ENCODE measurements at regions not wholly inside any gene's neighbourhood (a gene's known extent, or its start where the extent isn't known, plus 50 kb on each side); places are given as distances from the start of the nearest gene placed in this dataset.
"Not testable (repeated sequence)": the region's sequence is repeated elsewhere in the genome, so short reads cannot be mapped to it uniquely, and the experiment has no call there.

DNA sequence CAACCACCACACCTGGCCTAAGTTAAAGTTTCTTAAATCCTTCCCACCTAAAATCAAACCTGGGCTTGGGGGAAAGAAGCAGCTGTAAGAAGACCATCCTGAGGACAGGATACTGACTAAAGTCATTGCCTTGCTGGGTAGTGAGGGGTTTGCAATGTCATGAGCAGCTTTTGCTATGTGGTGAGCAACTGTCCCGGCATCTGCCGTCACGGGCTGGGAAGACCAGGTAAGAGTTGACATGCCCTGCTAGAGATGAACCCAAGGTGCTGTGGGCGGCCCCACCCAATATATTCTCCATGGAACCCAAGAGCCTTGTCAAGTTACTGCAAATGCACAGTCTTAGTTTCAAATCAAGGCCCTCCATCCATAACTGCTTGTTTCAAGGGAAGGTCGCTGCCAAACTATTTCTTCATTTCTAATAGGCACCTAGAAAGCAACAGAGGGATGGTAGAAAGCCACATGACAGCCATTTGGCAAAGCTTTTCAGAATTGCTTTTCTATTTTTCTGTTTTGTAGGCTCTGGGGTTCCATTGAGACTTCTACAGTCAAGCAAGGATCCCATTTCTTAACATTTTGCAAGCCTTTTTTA is 357.8 kb upstream of the JARID2 start:
- DNase-seq (ENCODE audit: low spot score): no peak

DNA sequence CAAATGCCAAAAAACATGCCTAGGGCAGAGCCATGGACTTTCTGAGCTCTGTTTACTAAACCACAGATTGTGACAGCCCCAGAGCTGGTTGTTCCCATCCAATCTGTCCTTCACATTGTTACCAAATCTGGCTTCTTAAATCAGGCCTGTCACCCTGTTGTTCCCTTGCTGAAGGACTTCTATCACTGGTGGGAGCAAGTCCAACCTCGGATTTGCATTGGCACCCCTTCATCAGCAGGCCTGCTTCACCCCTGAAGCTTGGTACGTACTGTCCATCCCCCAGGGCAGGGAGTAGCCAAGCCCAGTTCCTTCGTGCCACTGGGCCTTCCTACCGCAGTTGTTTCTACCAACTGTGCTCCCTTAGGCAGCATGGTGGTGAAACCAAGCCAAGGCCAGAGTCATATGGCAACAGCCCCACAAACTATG is 357.3 kb upstream of the JARID2 start:
- no peak for DNase-seq (ENCODE audit: low spot score)

DNA sequence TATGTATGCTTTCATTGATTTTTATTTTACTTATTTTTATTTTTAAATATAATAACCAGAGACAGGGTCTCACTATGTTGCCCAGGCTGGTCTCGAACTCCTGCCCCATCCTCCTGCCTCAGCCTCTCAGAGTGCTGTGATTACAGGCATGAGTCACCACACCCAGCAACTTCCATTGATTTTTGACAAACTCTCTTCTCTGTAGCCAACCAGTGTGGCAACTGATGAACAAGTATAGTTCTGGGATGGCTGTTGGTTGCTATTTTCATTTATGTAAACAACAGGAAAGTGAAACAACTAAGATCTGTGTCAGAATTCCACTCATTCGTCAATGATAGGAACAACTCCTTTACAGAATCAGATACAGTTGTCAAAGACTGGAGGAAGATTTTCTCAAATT is 356.7 kb upstream of the JARID2 start:
- no peak for DNase-seq (ENCODE audit: low spot score)

DNA sequence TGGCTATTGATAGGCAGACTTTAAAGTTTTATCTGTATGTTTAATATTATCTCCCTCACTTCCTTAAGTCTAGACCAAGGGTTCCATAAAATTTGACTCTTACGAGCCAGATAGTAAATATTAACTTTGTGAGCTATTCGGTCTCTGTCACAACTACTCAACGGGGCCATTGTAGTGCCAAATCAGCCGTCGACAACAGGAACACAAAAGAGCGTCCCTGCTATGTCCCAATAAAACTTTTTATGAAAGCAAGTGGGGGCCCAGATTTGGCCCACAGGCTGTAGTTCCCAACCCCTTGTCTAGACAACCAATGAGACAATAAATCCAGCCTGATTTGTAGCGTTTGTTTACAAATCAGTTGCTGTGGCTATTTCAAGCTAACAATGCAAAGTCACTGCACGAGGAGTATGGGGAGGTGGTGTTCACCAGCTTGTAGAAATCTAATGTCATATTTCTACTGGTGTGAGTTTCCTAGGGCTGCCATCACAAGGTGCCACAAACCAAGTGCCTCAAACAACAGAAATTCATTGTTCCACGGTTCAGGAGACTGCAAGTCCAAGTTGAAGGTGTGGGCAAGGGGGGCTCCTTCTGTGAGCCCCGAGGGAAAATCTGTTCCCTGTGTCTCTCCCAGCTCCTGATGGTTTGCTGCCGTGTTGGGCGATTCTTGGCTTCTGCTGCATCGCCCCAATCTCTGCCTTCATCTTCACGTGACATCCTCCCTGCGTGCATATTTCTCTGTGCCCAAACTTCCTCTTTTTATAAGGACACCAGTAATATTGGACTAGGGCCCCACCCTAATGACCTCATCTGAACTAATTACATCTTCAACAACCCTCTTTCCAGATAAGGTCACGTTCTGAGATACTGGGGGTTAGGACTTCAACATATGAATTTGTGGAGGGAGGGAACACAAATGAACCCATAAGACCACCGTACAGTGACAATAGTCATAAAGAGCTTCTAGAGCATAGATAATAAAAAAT is 356.0 kb upstream of the JARID2 start:
- DNase-seq (ENCODE audit: low spot score): no peak

DNA sequence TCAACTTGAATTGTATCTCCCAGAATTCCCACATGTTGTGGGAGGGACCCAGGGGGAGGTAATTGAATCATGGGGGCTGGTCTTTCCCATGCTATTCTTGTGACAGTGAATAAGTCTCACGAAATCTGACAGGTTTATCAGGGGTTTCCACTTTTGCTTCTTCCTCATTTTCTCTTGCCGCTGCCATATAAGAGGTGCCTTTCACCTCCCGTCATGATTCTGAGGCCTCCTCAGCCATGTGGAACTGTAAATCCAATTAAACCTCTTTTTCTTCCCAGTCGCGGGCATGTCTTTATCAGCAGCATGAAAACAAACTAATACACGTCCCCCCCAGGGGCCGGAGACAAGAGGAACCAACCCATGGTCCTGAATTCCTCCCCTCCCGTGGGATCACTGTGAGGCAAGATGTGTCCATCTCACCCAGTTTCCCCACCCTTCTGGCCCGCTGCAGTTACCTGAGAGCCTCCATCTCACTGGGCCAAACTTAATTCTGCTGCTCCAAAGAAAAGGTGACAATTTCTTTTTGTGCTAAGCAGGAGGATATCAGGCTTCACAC is 354.0 kb upstream of the JARID2 start:
- not testable (repeated sequence) for DNase-seq (ENCODE audit: low spot score)

DNA sequence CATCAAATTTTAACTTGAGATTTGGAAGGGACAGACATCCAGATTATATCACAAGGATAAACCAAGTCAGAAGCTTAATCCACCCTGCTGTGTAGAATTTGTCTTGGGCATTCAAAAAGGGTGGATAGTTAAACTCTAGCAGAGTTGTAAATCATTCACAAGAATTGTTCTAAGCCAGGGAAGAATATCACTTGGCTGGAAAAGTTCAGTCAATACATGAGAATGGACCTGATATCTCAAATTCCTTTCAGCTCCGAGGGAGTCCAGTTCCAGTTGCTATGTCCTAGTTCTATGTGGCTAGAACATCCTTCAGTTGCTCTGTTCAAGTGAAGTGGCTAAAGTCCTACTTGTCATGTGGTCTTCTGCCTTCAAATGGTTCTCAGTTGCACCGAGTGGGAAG is 351.8 kb upstream of the JARID2 start:
- no peak for DNase-seq (ENCODE audit: low spot score)

DNA sequence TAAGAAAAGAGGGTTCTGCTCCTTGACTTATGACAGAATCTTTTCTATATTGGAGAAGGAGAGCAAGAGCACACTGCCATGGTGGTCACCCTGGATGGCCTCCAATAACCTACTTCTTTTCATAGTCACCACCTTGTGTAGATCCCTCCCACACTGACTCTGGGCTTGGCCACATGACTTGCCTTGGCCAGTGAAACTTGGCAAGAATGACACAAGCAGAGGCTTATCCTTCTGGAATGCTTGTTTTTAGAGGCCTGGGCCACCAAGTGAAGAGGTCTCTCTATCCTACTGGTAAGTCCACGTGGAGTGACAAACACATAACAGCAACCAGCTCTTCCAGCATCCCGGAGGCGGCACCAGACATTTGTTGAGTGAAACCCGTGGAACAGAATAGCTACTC is 349.4 kb upstream of the JARID2 start:
- no peak for DNase-seq (ENCODE audit: low spot score)

DNA sequence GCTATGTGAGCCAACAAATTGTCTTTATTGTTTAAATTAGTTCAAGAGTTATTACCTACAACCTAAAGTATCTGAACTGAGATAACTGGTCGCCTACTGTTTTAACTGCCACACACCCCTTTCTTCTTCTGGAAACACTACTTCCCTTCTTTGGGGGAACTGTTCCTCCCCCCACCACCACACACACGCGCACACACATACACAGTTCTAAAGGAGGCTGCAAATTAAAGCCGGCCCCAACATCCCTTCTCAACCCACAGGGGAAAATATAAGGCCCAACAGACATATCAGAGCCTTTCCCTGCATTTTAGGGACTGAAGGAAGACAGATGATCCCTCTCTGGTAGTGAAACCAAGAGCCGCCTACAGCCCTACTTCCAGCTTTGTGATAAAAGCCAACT is 348.0 kb upstream of the JARID2 start:
- DNase-seq (ENCODE audit: low spot score): no peak

DNA sequence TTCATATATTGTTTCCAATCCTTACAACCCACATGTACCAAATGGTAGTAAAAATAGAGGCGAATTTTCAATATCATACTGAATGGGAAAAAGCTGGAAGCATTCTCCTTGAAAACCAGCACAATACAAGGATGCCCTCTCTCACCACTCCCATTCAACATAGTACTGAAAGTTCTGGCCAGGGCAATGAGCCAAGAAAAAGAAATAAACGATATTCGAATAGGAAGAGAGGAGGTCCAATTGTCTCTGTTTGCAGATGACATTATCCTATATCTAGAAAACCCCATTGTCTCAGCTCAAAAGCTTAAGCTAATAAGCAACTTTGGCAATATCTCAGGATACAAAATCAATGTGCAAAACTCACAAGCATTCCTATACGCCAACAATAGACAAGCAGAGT is 346.4 kb upstream of the JARID2 start:
- not testable (repeated sequence) for DNase-seq (ENCODE audit: low spot score)

DNA sequence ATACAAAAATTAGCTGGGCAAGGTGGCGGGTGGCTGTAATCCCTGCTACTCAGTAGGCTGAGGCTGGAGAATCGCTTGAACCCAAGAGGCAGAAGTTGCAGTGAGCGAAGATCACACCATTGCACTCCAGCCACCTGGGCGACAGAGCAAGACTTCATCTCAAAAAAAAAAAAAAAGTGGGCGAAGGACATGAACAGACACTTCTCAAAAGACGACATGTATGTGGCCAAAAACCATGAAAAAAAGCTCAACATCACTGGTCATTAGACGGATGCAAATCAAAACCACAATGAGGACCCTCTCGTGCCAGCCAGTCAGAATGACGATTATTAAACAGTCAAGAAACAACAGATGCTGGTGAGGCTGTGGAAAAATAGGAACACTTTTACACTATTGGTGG is 344.9 kb upstream of the JARID2 start:
- no peak for DNase-seq (ENCODE audit: low spot score)

DNA sequence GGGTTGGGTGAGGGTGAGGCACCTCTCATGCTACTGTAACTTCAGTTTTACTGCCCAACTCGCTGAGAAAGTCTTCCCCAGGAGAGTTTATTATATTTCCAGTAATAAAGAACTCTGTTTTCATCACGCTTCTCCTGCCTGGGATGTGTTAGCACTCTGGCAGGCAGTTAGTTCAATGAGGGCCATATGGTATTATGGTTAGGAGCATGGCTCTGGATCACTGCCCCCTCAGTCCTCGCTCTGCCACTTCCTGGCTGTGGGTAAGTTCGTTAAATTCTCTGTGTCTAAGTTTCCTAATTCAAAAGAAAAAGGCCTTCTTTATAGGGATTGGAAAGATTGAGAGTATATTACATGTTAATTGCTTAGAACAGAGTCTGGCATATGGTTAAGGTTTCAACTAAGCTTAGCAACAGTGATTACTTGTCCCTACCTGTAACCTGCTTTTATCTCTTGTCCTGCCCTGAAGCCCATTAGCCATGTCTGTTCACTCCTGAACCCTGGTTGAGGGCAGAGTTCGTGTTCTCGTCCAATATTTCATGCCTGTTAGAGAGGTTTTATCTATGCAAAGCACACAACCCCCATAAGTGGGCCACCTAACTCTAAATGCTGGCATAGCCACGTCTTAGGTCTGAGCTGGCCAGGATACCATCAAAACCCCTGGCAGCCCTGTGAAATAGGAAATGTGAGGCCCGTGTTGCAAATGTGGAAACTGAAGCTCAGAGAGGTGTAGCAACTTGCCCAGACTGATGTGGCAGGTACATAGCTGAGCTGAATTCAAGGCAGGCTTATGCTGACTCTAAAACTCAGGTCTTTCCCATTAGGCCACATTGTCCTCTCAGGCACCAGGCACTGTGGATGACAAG is 342.5 kb upstream of the JARID2 start:
- no peak for DNase-seq (ENCODE audit: low spot score)

DNA sequence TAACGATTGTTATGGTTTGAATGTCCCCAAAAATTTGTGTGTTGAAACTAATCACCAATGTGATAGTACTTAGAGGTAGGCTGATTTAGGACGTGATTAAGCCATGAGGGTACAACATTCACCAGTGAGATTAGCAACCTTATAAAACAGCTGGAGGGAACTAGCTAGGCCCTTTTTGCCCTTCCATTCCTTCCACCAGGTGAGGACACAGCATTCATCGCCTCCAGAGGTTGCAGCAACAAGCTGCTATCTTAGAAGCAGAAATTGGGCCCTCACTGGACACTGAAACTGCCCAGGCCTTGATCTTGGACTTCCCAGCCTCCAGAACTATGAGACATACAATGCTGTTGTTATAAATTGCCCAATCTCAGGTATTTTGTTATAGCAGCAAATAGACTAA is 340.7 kb upstream of the JARID2 start:
- no peak for DNase-seq (ENCODE audit: low spot score)

DNA sequence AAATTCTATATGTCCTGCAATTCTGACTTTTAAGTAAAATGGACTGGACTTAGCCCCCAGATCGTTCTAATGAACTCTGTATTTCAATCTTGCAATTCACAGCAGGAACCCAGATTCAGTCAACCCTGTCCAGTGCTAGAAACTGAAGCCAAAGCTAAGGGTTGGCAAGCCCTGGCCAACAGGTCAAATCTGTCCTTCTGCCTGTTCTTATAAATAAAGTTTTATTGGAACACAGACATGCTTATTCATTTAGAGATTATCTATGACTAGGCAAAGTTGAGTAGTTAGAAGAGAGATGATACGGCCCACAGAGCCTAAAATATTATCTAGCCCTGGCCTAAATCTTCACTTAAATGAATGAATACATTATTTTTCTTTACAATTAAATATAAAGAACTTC is 339.2 kb upstream of the JARID2 start:
- no peak for DNase-seq (ENCODE audit: low spot score)

DNA sequence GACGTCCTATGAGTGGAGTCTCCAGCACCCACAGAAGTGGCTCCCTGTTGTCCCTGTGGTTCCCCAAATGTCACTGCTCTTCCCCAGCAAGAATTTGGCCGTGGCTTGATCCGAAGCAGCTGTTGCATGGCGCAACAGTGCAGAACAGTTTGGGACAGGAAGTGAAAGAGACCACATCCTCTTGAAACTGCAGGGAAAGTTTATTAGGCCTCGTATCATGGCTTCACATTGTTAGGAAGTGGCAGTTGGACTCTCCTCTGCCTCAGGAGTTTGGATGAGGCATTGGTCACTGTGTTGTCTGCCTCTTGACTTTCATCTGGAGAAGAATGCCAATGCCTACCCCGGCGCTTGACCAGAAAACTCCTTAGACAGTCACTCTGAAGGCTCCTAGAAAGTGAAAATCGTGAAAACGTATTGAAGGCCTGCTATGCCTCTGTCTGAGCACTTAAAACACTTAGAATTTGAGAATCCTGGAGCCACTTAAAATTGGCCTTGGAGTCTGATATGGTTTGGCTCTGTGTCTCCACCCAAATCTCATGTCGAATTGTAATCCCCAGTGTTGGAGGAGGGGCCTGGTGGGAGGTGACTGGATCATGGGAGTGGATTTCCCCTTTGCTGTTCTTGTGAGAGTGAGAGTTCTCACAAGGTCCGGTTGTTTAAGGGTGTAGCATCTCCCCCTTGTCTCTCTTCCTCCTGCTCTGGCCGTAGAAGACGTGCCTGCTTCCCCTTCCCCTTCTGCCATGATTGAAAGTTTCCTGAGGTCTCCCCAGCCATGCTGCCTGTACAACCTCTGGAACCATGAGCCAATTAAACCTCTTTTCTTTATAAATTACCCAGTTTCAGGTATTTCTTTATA is 334.9 kb upstream of the JARID2 start:
- DNase-seq (ENCODE audit: low spot score): peak; percentile 55

DNA sequence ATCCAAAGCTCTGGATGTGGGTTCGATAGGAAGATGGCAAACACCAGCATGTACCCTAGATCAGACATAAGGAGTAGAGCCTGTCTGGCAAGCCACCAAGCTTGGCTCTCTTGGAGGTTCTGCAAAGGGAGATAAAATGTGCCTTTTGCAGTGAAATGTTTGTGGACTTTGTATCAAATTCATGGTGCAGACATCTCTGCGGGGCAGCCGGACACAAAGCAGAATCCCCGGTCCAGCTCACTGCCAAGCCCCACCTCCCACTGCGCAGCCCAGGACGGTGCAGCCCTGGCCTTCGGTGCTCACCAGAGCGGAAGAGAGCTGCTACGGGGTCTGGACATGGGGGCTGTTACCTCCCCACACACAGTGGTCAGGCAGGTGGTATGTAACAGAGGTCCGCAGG is 333.6 kb upstream of the JARID2 start:
- no peak for DNase-seq (ENCODE audit: low spot score)

DNA sequence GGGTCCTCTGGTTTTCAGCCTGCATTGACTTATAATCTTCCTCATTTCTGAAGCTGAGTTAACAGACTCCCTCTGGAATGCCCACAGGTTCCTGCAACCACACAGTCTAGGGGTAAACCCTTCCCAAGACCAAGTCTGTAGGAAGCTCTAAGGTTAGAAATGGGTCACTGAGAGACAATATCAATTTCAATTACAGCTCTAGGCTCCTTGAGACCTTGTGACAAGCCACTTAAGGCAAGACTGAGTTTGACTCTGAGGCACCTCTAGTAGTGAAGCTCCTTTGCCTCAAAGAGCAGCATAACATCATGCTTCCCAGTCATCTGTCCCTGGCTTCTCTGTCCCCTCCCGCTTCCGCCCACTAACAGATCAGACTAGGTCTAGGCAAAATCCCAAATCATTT is 333.2 kb upstream of the JARID2 start:
- DNase-seq (ENCODE audit: low spot score): no peak

DNA sequence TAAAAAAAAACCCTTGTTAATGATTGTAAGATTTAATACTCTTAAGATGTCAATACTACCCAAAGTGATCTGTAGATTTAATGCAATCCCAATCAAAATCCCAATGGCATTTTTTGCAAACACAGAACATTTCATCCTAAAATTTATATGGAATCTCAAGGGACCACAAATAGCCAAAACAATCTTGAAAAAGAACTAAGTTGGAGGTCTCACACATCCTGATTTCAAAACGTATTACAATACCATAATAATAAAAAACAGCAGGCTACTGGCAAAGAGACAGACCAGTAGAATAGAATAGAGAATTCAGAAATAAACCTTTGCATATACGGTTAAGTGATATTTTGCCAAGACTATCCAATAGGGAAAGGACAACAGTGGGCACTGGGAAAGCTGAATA is 331.9 kb upstream of the JARID2 start:
- DNase-seq (ENCODE audit: low spot score): no peak

DNA sequence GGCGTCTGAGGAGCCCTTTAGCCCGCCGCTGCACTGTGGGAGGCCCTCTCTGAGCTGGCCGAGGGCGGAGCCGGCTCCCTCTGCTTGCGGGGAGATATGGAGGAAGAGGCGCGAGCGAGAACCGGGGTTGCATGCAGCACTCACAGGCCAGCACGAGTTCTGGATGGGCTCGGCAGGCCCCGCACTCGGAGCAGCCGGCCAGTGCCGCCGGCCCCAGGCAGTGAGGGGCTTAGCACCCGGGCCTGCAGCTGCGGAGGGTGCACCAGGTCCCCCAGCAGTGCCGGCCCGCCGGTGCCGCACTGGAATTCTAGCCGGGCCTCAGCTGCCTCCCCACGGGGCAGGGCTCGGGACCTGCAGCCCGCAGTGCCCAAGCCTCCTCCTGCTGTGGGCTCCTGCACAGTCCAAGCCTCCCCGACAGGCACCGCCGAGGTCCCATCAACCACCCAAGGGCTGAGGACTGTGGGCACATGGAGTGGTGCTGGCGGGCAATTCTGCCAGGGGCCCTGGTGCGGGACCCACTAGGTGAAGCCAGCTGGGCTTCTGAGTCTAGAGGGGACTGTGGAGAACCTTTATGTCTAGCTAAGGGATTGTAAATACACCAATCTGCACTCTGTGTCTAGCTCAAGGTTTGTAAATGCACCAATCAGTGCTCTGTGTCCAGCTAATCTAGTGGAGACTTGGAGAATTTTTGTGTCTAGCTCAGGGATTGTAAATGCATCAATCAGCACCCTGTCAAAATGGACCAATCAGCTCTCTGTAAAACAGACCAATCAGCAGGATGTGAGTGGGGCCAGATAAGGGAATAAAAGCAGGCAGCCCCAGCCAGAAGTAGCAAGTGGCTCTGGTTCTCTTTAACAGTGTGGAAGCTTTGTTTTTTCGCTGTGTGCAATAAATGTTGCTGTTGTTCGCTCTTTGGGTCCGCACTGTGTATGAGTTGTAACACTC is 329.7 kb upstream of the JARID2 start:
- no peak for DNase-seq (ENCODE audit: low spot score)

DNA sequence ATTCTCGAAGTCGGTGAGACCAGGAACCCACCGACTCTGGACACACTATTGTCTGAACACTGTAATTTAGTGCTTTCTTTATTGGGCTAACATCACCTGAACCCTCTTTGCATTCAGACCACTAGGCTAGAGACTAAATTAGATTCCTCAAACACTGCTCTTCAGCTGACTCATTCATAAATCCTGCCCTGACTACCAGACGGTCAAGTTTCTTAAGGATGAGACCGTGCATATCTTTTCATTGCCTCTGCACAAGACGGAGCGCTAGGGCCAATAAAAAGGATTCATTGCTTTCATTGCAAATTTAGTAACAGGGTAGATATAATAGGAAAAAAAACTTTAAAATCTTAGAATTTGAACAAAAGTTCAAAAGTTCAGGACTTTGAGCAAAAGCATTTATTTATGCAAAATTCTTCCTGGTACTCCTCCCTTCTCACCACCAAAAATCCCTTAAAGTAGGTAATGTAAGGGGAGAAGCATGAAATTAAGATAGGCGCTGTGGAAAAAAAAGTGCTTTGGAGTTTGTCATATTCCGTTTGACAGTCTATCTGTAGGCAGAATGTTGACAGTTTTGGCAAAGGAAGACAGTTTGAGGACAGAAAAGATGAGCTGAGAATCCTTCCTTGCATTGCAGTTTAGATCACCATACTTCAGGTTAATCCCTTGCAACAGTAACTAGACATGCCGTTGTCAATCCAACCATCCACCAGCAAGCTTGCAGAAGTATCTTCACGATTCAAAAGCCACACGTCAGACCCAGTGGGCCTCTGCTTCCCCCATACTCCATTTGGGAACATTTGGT is 328.6 kb upstream of the JARID2 start:
- DNase-seq (ENCODE audit: low spot score): no peak

All from activated CD4-positive, alpha-beta T cell treated with anti-CD3 and anti-CD28 coated beads, Interleukin-2, Interleukin-4, amounts not matched to agents 100 ng/mL and 50 ng/mL, durations not matched to agents 16 hours and 8 hours (primary cell).